ENCODE measurements at regions not wholly inside any gene's neighbourhood (a gene's known extent, or its start where the extent isn't known, plus 50 kb on each side); places are given as distances from the start of the nearest gene placed in this dataset.

DNA sequence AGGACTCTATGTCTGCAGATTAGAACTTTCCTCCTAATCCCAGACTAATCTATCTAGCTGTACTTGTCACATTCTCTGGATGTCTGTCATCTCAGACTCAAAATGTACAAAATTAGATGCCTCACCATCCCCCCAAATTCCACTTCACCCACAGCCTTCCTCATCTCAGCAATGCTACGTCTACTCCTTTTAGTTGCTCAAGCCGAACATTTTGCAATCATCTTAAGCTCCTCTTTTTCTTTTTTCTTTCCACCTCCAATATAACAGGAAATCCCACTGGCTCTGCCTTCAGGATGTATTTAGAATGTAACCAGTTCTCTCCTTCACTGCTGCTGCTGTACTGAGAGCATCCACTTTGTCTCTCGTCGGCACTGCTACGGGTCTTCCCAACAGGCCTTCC is 1091.8 kb downstream of the TBC1D22A start:
- no peak for DNase-seq

DNA sequence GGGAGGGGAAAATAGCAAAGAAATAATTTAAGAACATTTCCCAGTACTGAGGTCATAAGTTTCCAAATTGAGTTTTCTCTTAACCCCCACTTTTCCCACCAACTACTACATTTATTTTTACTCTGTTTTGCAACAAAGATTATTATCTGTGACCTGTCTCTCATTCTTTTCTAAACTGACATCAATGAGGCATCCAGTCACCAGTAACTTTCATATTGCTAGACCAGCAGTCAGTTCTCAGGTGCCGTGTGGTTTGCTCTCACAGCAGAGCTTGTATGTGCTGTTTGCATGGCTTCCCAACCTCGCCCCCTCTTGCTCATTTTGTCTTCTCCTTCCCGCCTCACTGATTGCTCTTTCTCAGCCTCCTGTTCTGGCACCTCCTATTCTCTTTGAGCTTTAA is 1091.3 kb downstream of the TBC1D22A start:
- no peak for DNase-seq

DNA sequence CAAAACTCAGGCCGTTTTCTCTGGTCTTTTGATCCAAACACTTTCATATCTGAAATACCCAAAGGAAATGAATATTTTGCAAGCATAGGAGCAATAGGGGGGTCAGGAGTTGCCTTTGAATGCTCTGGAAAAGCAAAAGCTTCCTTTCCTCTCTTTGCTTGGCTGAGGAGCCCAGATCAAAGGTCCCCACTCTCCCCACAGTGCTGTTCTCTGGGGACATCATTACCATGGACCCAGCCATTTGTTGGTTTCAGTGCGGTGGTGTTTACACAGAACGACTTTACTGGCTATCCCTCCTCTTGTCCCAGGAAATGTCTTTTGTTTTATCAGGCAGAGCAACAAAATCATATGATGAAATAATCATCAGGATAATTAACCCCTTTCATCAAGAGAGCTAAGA is 1089.1 kb downstream of the TBC1D22A start:
- DNase-seq: no peak

DNA sequence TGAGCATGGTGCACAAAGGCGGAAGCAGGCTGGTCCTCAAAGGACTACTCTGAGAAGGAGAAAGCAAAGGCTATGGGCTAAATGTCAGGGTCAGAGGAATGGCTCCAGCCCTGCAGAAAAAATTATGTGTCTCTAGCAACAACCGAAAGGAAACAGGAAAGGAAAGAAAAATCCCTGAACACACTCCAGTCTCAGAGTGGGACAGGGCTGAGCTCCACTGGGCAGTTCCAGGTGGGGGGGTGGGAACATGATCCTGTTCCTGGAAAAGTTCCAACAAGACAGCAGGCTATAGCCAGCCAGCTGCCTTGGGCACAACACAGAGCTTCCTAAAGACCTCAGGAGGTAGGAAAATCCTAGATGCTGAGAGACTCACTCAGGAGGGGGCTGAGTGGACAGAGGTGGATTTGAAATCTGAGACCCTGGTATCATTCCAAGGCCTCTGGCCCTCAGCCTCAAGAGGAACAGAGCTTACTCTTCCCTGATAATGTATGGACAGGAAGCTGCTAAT is 1088.2 kb downstream of the TBC1D22A start:
- peak in 1 of 2 experiments; percentile 82 for DNase-seq

DNA sequence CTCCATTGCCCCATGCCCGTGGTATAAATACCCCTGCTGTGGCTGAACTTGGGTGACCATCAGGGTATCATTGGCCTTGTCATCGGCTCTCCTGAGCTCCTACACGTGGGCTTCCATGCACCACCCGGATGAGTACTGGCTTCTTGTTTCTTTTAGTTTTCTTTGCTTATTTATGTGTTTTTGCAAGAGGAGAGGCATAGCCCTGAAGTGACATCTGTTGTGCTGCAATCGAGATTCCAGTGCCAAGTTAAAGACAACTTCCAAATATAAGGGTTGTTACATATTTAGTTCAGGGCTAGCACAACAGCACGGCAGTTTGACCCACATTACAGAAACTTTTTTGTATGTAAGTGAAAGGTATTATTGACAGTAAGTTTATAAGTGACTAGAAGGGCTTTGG is 1087.1 kb downstream of the TBC1D22A start:
- peak in 1 of 2 experiments; percentile 22 for DNase-seq

DNA sequence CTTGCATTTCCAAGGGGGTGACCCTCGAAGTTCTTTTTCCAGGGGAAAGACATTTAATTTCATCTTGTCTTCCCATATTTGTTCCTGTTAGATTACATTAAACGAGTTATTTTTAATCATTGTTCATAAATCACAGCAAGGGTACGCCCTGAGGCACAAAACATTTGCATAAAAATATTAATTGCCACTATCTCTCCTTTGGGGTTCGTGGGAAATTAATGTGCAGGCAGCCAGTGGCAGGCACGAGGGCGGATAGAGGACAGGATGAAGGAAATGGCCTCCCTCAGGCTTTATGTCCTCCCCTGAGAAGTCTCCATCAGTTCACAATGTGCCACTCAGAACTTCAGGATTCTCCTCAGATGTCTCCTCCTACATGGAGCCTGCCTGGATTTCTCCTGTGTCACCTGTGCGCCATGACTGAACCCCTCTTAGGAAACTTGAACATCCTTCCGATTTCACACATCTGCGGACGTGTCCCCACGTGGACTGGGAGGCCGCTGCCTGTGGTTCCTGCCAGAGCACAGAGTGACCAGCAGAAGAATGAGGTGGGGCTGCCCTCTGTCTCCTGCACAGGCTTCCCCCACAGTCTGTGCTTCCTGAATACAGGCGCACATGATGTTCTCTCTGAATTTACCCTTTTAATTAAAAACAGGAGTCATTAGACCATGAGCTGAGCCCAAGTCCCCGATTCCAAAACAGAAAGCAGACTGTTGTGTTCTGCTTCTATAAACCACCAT is 1085.9 kb downstream of the TBC1D22A start:
- DNase-seq: no peak

DNA sequence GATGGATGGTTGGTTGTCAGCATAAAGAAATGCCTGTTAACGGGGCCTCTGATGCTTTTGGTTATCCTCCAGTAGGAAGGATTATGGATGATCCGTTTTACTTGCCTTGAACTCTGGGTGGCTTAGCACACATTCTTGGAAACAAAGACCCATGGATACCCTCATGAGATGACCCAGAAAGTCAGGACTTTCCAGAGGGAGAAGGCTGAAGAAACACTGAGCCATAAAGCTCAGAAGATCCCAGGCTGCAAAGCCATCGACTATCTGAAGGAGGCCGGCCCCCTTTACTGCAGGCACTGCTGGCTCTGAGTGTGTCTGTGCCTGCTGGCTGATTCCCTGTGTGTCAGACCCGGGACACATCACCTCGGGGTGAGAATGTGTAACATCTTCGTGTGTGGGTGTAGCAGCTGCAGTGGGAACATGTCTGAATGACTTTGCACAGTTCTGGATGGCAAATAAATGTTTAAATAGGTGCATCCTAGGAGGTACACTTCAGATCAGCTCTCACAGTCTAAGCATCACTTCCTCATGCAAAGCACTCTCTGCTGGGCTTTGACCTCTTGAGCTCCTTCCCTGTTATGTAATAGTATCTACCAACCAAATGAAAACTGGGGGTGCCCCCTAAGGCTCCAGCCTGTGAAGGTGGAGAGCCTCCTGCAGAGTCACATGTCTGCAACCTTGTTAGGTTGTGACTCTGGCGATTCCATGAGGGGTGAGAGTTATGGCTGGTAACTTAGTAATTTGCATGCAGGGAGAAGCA is 1084.9 kb downstream of the TBC1D22A start:
- DNase-seq: no peak

DNA sequence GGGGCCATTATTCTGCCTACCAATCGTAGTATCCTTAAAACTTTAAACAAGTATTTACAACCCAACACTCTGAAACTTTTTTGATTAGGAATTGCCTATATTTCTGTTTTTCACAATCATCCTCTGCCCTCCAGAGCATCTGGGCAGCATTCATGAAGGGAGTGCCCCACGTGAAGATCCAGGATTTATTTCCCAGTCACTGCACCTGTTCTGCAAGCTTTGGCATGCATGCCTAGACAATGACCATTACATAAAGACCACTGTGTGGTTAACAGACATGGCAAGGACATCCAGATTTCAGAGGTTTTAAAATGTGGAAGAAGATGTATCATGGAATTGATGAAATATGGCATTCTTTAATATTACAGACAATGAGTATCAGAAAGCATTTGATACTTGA is 1083.8 kb downstream of the TBC1D22A start:
- no peak for DNase-seq

DNA sequence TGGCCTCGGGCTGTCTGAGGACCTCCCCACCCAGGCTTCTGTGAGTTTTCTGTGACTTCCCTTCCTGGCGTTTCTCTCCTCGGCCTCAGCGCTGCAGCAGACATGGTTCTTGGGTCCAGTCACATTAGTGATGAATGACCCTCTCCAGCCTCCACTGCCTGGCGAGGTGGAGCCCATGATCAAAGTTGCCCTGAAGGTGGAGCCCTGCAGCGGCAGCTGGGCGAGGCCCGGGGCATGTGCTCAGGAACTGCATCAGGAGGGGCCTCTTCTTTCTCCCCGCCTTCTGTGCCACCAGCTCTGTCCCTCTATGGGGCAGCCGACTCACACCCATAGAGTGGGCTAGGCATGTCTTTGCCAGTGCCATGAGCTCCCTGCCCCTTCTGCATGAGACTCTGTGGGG is 1079.7 kb downstream of the TBC1D22A start:
- DNase-seq: no peak

DNA sequence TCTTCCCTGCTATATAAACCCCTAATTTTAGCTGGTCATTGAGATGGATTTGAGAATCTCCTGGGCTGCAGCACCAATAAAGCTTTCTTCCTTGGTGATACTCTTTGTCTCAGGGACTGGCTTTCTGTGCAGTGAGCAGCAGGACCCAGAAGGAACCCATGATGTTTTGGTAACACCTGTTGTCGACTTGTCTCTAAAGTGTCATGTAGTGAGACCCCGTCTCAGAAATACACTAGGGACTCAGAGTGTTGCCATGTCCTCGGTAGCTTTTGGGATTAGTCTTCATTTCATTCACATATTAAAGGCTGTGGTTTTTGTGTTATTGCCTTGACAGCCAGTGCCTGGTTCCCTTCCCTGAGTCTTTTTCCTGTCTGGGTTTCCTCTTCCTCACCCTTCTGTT is 1078.7 kb downstream of the TBC1D22A start:
- no peak for DNase-seq

DNA sequence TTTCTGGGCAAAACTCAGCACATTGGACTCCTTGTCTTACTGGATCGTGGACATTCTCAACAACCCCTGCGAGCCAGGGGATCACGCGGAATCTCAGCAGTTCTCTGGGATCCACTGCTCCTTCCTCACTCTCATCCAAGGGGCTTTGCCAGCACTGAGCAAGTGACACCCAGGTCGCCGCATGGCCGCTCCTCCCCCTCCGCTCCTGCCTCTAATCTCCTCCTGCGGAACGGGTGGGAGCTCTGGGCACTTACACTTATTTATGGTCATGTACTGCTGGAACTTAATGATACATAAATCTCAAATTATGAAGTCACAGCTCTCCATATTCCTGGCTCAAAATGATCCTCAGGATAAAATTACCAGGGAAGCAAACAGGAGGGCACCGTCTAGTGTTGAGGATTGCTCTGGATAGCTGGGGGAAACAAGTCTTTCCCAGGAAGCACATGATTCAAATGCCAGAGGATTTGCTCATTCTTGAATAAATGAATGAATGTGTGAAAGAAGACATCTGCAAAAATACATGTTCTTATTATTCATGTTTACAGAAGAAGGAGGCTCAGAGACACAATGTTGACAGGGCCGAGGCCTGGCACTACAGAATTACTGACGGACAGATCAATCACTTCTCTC is 1077.3 kb downstream of the TBC1D22A start:
- DNase-seq: no peak

DNA sequence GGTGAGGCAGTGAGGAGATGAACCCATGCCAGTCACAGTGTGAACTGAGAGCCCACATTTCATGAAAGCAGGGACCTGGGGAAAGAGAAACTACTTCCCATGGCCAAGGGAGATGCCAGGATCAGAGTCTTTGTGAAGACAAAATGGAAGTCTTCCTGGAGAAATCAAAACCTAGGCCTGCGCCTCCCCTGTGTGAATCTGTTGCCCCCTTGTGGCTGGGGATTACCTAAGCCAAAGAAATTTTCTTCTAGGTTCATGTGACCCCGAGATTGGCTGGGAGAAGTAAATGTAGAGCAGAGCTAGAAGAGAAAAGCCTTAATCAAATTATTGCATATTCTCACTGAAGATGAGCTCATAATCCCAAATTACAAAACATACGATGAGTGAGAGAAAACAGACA is 1075.3 kb downstream of the TBC1D22A start:
- DNase-seq: peak in 1 of 2 experiments; percentile 10

DNA sequence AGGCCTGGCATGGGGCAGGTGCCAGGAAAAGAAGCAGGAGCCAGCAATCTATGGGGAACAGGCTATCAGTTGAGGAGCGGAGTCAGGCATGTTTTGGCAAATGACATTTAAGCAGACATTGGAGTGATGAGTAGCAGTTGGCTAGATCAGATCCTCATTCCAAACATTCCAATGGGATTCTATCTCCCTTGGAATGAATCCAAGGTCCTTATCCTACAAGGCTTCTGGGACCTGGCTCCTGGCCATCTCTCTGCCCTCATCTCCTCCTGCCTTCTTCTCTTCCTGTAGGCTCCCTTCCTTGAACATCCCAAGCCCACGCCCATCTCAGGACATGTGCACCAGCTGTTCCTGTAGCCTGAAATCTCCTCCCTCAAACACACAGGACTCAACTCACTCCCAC is 1074.5 kb downstream of the TBC1D22A start:
- DNase-seq: peak in 1 of 2 experiments; percentile 57

DNA sequence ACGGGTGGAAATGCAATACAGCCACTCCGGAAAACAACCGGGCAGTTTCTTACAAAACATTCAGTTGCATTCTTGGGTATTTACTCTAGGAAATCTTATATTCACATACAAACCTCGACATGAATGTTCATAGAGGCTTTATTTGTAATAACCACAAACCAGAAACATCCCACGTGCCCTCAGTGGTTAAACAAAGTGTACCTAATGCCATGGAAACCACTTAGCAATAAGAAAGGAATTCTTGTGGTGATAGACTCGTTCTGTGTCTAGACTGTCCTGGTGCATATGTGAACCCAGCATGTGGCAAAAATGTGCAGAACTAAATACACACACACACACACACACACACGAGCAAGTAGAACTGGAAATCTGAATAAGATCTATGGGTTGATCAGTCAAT is 1073.3 kb downstream of the TBC1D22A start:
- DNase-seq: no peak

DNA sequence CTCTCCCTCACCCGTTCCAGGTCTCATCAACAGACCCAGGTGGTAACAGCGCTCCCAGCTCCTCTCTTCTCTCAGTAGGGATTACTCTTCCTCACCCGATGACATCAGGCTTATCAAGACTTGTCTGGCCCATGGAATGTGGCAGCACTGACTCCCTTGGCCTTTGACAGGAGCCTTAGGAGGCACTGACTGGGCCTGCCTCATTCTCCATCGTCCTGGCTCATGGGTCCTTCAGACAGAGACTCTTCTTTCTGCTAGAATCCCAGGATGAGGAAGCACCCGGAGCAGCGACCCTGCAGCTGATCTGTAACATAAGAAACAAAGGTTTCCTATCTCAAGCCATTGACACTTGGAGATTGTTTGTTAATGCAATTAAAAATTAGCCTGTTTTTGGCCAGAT is 1063.6 kb downstream of the TBC1D22A start:
- DNase-seq: no peak

DNA sequence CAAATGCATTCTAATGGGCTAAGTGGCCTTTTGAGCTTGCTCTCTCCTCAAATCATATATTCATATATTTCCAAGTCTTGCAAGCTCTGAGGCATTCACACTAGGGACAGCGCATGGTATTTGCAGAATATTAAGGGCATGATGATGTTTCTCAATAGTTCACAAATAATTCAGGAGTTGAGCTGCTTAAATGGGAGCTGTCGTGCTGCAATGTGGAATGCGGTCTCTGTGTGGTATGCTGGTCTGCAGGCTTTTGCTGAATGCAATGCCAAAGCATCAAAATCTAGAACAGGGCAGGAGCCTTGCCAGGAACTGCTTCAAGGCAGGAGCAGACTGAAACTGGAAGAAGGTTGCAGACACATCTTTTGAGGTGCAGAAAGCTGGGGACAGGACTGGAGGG is 1060.0 kb downstream of the TBC1D22A start:
- DNase-seq: no peak

DNA sequence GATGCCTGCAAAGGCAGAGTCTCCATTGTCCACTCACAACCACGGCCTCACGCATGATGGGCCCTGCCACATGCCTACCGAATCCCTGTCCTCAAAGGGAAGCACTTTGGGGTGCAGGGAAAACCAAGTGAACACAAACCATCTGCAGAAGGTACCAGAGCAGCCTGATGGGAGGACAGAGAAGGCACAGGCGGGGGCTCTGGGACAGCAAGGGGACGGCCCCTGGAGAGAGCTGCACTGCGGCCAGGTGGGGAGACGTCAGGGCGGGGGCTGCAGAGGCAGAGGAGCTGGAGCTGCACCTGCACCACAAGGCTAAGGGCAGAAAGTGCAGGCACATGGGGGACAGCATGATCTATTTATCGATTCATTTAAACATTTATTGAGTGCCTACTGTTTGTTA is 1056.0 kb downstream of the TBC1D22A start:
- no peak for DNase-seq

DNA sequence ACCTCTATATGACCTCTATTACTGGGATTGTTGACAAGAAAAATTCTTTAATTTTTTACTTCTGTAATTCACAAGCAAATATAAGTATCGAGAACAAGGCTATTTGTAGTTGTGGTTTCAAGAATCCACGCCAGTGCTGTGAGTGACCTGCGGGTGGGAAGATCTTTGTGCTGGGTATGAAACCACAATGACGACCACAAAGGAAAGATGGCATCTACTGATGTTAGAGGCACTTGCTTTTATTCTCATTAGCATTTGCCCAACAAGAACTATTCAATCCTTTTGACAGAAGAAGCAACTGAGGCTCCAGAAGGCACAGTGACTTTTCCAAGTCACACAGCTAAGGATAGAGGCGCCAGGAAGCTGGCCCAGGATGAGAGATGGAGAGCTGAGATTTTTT is 1054.9 kb downstream of the TBC1D22A start:
- DNase-seq: no peak

DNA sequence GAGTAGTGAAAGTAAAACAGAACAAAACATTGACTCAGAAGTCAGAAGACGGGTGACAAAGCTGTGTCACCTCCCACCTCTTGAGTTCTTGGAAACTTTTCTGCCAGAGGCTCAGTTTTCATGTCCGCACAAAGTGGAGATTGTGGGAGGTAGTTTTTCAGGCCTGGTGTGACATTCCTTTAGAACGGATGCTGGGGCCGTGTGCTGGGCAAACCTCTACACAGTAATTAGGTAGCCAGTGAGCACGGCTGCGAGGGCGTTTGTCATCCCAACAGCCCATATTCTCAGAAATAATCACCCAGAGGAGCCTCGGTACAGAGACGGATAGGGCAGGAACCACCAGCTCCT is 1054.4 kb downstream of the TBC1D22A start:
- DNase-seq: no peak

DNA sequence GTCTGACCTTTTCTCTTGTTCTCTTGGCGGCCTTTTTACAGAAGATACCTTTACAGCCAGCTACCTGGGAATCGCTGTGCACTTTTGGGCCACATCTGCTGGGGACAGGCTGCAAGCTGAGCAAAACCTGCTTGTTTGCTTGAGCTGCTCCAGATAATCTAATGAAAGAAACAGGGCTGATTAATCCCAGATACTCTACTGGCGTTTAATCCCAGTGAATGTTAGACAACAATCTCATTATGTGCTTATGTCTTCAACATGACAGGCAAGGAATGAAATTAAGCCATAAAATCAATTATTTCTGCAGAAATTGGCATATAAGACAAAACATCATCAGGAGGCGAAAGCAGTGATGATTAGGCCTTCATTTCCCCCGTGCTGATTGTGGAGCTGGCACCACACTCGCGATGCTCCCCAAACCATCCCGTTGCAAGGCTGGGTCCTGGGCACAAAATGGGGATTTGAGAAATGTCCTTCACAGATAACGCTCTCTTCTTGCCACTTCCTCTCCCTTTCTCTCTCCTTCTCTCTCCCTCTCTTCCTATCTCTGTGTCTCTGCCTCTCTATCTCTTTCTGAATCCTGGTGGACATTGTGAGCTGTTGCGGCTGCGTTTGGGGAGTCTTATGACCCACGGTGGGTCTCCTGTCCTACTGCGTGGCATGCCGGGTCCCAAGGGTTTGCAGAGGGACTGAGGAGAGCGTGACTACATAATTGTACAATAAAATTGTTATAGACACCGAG is 1053.8 kb downstream of the TBC1D22A start:
- DNase-seq: no peak

DNA sequence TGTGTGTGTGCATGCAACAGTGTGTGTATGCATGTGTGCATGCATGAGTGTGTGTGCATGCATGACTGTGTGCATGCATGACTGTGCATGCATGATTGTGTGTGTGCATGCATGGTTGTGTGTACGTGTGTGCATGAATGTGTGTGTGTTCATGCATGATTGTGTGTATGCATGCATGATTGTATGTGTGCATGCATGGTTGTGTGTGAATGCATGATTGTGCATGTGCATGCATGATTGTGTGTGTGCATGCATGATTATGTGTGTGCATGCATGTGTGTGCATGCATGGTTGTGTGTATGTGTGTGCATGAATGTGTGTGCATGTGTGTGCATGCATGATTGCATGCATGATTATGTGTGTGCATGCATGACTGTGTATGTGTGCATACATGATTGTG is 1052.0 kb downstream of the TBC1D22A start:
- DNase-seq: no peak

DNA sequence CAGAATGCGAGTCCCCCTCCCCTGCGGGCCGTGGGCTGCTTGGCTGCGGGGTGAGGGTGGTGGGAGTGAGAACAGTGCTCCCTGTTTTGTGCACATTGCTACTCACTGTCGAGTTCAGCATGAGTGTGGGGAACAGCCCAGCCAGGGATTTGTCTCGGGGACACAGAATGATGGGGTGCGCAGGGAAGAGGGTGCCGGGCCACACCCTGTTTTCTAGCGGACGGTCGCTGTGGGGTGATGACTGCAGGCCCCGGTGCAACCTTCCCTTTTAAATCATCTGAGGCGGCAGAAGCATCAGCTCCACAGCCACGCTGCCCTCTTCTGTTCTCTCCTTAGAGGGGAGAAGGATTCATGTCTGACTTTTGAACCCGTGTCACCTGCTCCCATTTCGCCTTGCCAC is 1051.2 kb downstream of the TBC1D22A start:
- DNase-seq: no peak

DNA sequence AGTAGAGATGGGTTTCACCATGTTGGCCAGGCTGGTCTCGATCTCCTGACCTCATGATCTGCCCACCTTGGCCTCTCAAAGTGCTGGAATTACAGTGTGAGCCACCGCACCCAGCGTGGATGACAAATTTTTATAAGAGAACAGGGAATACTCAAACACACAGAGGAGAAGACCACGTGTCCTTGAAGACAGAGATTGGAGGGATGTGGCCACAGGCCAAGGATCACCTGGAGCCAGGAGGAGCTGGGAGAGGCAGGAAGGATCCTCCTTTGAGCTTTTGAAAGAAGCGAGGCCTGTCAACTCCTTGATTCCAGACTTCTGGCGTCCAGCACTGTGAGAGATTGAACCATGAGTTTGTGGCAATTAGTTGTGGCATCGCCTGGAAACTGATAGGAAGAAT is 1049.5 kb downstream of the TBC1D22A start:
- no peak for DNase-seq
